ENCODE measurements at regions not wholly inside any gene's neighbourhood (a gene's known extent, or its start where the extent isn't known, plus 50 kb on each side); places are given as distances from the start of the nearest gene placed in this dataset.

DNA sequence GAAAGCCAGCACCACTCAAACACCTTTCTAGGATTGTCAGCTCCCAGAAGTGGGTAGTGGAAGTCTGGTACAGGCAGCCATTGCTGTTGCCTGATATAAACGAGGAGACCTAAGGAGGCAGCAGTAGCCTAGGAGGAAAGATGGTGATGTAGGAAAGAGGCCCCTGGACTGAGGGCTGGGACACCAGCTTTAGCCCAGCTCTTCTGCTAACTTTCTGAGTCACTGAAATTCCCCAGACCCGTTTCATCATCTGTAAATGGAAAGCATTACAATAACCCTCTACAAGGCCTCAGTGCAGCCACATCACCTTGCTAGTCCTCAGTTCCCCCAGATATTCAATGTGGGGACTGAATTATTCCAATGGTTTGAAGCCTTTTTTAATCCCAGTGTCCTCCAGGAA is 336.5 kb downstream of the TNS1 start:
- TF ChIP-seq ZNF891 (CRISPR knock-in tag; IDR thresholded peaks at IDR 0.05) (no peak), ZNF572 (CRISPR knock-in tag; IDR thresholded peaks at IDR 0.05) (no peak), NFRKB (IDR thresholded peaks at IDR 0.05) (no peak)
